T-cell (primary cell): ENCODE measurements at regions not wholly inside any gene's neighbourhood (a gene's known extent, or its start where the extent isn't known, plus 50 kb on each side); places are given as distances from the start of the nearest gene placed in this dataset.

ENCODE experiments used
- ATAC-seq, 4 experiments: fragments of 200-7000 bp in 3 of 4; fragments of 150-1000 bp in 1 of 4; cut with Tn5 transposase; replicated peaks in 1 of 4; 1 replicate in 3 of 4; 2 replicates in 1 of 4; pipeline ENCODE4 v1.10.0; 2021; ENCODE audit warnings: moderate library complexity in 3 of 4, mild to moderate bottlenecking in 2 of 4, moderate number of reproducible peaks in 1 of 4
- CTCF ChIA-PET, 2 donors: fragments of 300-600 bp; sonication (Branson Sonifier 250); formaldehyde crosslinking; loops; one replicate each; lab custom pipeline; 2022; ENCODE audit warnings: antibody characterized with exemption in 2 of 2; lab: Charles Lee
- POLR2A ChIA-PET, 2 donors: fragments of 300-600 bp; sonication (Branson Sonifier 250); formaldehyde crosslinking; loops; one replicate each; lab custom pipeline; 2022; ENCODE audit warnings: antibody characterized with exemption in 2 of 2; lab: Charles Lee
- DNase-seq, 35 experiments: peaks; one replicate each; pipeline versions ENCODE4 v3.0.0 to v3.0.0-alpha.2; 2013 to 2023
- H3K27ac ChIP-seq: one replicate; pipeline ENCODE4 v1.5.1; 2013; ENCODE audit warnings: low read length
- H3K27me3 ChIP-seq, 2 experiments: replicated peaks in 1 of 2; 1 replicate in 1 of 2; 2 replicates in 1 of 2; pipeline versions ENCODE4 v1.6.1 to v1.7.0; 2013; ENCODE audit warnings: low read length in 1 of 2, mixed read lengths in 1 of 2; ENCODE audit not compliant: control insufficient read depth in 2 of 2, insufficient read depth in 2 of 2; ENCODE audit errors: extremely low read depth in 1 of 2
- H3K36me3 ChIP-seq, 2 donors: 1 replicate in 1 of 2; 2 replicates in 1 of 2; pipeline versions ENCODE4 v1.6.1 to v1.7.0; 2013; ENCODE audit warnings: low read length in 1 of 2; ENCODE audit not compliant: control insufficient read depth in 2 of 2, insufficient read depth in 1 of 2; ENCODE audit errors: extremely low read depth in 1 of 2
- H3K4me1 ChIP-seq, 2 experiments: 1 replicate in 1 of 2; 2 replicates in 1 of 2; pipeline versions ENCODE4 v1.6.1 to v1.7.0; 2013; ENCODE audit warnings: low read length in 2 of 2, mixed read lengths in 1 of 2; ENCODE audit not compliant: insufficient read depth in 2 of 2, control insufficient read depth in 1 of 2; ENCODE audit errors: extremely low read depth in 1 of 2
- H3K4me3 ChIP-seq, 2 donors: 1 replicate in 1 of 2; 2 replicates in 1 of 2; pipeline versions ENCODE4 v1.5.1 to v1.7.0; 2013; ENCODE audit warnings: mild to moderate bottlenecking in 2 of 2, low read length in 1 of 2, moderate library complexity in 1 of 2; ENCODE audit not compliant: control insufficient read depth in 1 of 2; ENCODE audit errors: extremely low read depth in 1 of 2
- H3K9me3 ChIP-seq: 2 replicates; pipeline ENCODE4 v1.7.0; 2013
- H3K27ac Mint-ChIP-seq, 2 donors: one replicate each; pipeline ENCODE4 v1.8.0; 2020 to 2021; ENCODE audit warnings: mild to moderate bottlenecking in 2 of 2, mixed read lengths in 2 of 2
- H3K27me3 Mint-ChIP-seq, 2 donors: one replicate each; pipeline ENCODE4 v1.8.0; 2021 to 2022; ENCODE audit warnings: mixed read lengths in 2 of 2
- H3K36me3 Mint-ChIP-seq: one replicate; pipeline ENCODE4 v1.8.0; 2021; ENCODE audit warnings: mixed read lengths
- H3K4me1 Mint-ChIP-seq, 3 donors: one replicate each; pipeline ENCODE4 v1.8.0; 2020 to 2022; ENCODE audit warnings: mixed read lengths in 3 of 3, mild to moderate bottlenecking in 1 of 3
- H3K4me3 Mint-ChIP-seq, 3 donors: one replicate each; pipeline ENCODE4 v1.8.0; 2020 to 2022; ENCODE audit warnings: mild to moderate bottlenecking in 3 of 3, mixed read lengths in 3 of 3, moderate library complexity in 3 of 3
- H3K9me3 Mint-ChIP-seq, 3 donors: one replicate each; pipeline ENCODE4 v1.8.0; 2020 to 2022; ENCODE audit warnings: mixed read lengths in 3 of 3
- WGBS: methylation state at CpG from one replicate; pipeline ENCODE4 v1.1.5; 2013; ENCODE audit warnings: missing lambda C conversion rate; ENCODE audit not compliant: insufficient coverage; 5-methylcytosine and 5-hydroxymethylcytosine counted together

GRCh38 chrX:112520124-112520523 lies 159.6 kb downstream of the LHFPL1 start:
- DNase-seq (no peak), ATAC-seq (no peak)
- WGBS: no CpG with 5 or more reads among the region's 1 CpG
- no peak overlapping the region for H3K27ac ChIP-seq
- no peaks in the 10 kb centered on the region for H3K36me3 Mint-ChIP-seq
- no peaks in the 10 kb centered on the region for H3K9me3 ChIP-seq
- no peaks in the 10 kb centered on the region for H3K27me3 ChIP-seq
- no peak overlapping the region for H3K4me3 Mint-ChIP-seq
- H3K4me1 ChIP-seq: no peaks in the 10 kb centered on the region
- no peak overlapping the region for H3K4me3 ChIP-seq
- no peaks in the 10 kb centered on the region for H3K4me1 Mint-ChIP-seq
- peaks cover 0 to 12% of the 10 kb centered on the region in 2 donors for H3K27me3 Mint-ChIP-seq
- CTCF ChIA-PET: no interaction called here
- no peaks in the 10 kb centered on the region for H3K36me3 ChIP-seq
- H3K9me3 Mint-ChIP-seq: peaks cover 1 to 6% (median 2%) of the 10 kb centered on the region in 3 donors
- POLR2A ChIA-PET: no interaction called here
- no peak overlapping the region for H3K27ac Mint-ChIP-seq

- ChIA-PET CTCF (no interaction called here), POLR2A (no interaction called here)
- no peaks in the 10 kb centered on the region for H3K4me1 ChIP-seq
- Mint-ChIP-seq H3K27me3 (peaks cover 0 to 13% of the 10 kb centered on the region in 2 donors), H3K9me3 (peaks cover 8 to 23% (median 11%) of the 10 kb centered on the region in 3 donors), H3K4me1 (no peaks in the 10 kb centered on the region), H3K27ac (no peak overlapping the region), H3K36me3 (no peaks in the 10 kb centered on the region), H3K4me3 (no peak overlapping the region)
- DNase-seq (no peak), ATAC-seq (no peak)
- H3K9me3 ChIP-seq: peaks cover 2% of the 10 kb centered on the region
- H3K27me3 ChIP-seq: no peaks in the 10 kb centered on the region
- no CpG with 5 or more reads among the region's 3 CpGs for WGBS
- no peak overlapping the region for H3K27ac ChIP-seq
- H3K36me3 ChIP-seq: no peaks in the 10 kb centered on the region
- no peak overlapping the region for H3K4me3 ChIP-seq
These were observed 166.6 kb downstream of the LHFPL1 start for GRCh38 chrX:112513154-112513553.

- H3K4me3 Mint-ChIP-seq: no peak overlapping the region
- DNase-seq (no peak), ATAC-seq (no peak)
- CTCF ChIA-PET: no interaction called here
- H3K4me3 ChIP-seq: no peak overlapping the region
- no CpG with 5 or more reads among the region's 3 CpGs for WGBS
- no peaks in the 10 kb centered on the region for H3K4me1 Mint-ChIP-seq
- peaks cover 0 to 13% of the 10 kb centered on the region in 2 donors for H3K27me3 Mint-ChIP-seq
- peaks cover 2% of the 10 kb centered on the region for H3K9me3 ChIP-seq
- H3K27ac Mint-ChIP-seq: no peak overlapping the region
- peaks cover 8 to 23% (median 11%) of the 10 kb centered on the region in 3 donors for H3K9me3 Mint-ChIP-seq
- POLR2A ChIA-PET: no interaction called here
- no peaks in the 10 kb centered on the region for H3K36me3 Mint-ChIP-seq
- H3K27ac ChIP-seq: no peak overlapping the region
- H3K36me3 ChIP-seq: no peaks in the 10 kb centered on the region
- no peaks in the 10 kb centered on the region for H3K4me1 ChIP-seq
- H3K27me3 ChIP-seq: no peaks in the 10 kb centered on the region
These were observed 167.2 kb downstream of the LHFPL1 start for GRCh38 chrX:112512509-112512908.

- Mint-ChIP-seq H3K27me3 (peaks cover 0 to 13% of the 10 kb centered on the region in 2 donors), H3K4me3 (no peak overlapping the region), H3K9me3 (peaks cover 8 to 23% (median 11%) of the 10 kb centered on the region in 3 donors), H3K36me3 (no peaks in the 10 kb centered on the region), H3K4me1 (no peaks in the 10 kb centered on the region), H3K27ac (no peak overlapping the region)
- Histone ChIP-seq H3K4me1 (no peaks in the 10 kb centered on the region), H3K4me3 (no peak overlapping the region), H3K36me3 (no peaks in the 10 kb centered on the region), H3K27me3 (no peaks in the 10 kb centered on the region), H3K9me3 (peaks cover 2% of the 10 kb centered on the region), H3K27ac (no peak overlapping the region)
- ATAC-seq (no peak), DNase-seq (no peak)
- ChIA-PET CTCF (no interaction called here), POLR2A (no interaction called here)
- WGBS: no CpG with 5 or more reads among the region's 3 CpGs
These were observed 169.1 kb downstream of the LHFPL1 start for GRCh38 chrX:112510629-112511028.

GRCh38 chrX:112477653-112478052 lies 202.1 kb downstream of the LHFPL1 start:
- Mint-ChIP-seq H3K36me3 (no peaks in the 10 kb centered on the region), H3K4me1 (no peaks in the 10 kb centered on the region), H3K9me3 (peaks cover 0 to 5% (median 5%) of the 10 kb centered on the region in 3 donors), H3K27ac (no peak overlapping the region), H3K4me3 (no peak overlapping the region), H3K27me3 (peaks cover 0 to 7% of the 10 kb centered on the region in 2 donors)
- ChIA-PET CTCF (no interaction called here), POLR2A (no interaction called here)
- Histone ChIP-seq H3K4me3 (no peak overlapping the region), H3K27me3 (no peaks in the 10 kb centered on the region), H3K27ac (no peak overlapping the region), H3K36me3 (no peaks in the 10 kb centered on the region), H3K9me3 (no peaks in the 10 kb centered on the region), H3K4me1 (no peaks in the 10 kb centered on the region)
- ATAC-seq (no peak), DNase-seq (no peak)
- no CpG with 5 or more reads among the region's 2 CpGs for WGBS

- Mint-ChIP-seq H3K36me3 (no peaks in the 10 kb centered on the region), H3K27ac (no peak overlapping the region), H3K4me1 (no peaks in the 10 kb centered on the region), H3K9me3 (no peaks in the 10 kb centered on the region), H3K27me3 (peaks cover 0 to 4% of the 10 kb centered on the region in 2 donors), H3K4me3 (no peak overlapping the region)
- H3K9me3 ChIP-seq: no peaks in the 10 kb centered on the region
- H3K4me3 ChIP-seq: no peak overlapping the region
- WGBS: no CpG with 5 or more reads among the region's 3 CpGs
- no peak overlapping the region for H3K27ac ChIP-seq
- H3K27me3 ChIP-seq: no peaks in the 10 kb centered on the region
- ChIA-PET POLR2A (no interaction called here), CTCF (no interaction called here)
- ATAC-seq: no peak
- no peak for DNase-seq
- no peaks in the 10 kb centered on the region for H3K36me3 ChIP-seq
- H3K4me1 ChIP-seq: no peaks in the 10 kb centered on the region
These were observed 206.1 kb downstream of the LHFPL1 start for GRCh38 chrX:112473654-112474053.

GRCh38 chrX:112470551-112470950 lies 209.2 kb downstream of the LHFPL1 start:
- no peaks in the 10 kb centered on the region for H3K27me3 Mint-ChIP-seq
- H3K4me3 Mint-ChIP-seq: no peak overlapping the region
- ATAC-seq (no peak), DNase-seq (no peak)
- no peak overlapping the region for H3K27ac Mint-ChIP-seq
- Histone ChIP-seq H3K27me3 (no peaks in the 10 kb centered on the region), H3K4me3 (no peak overlapping the region), H3K36me3 (no peaks in the 10 kb centered on the region), H3K27ac (no peak overlapping the region), H3K4me1 (no peaks in the 10 kb centered on the region), H3K9me3 (no peaks in the 10 kb centered on the region)
- H3K4me1 Mint-ChIP-seq: no peaks in the 10 kb centered on the region
- H3K9me3 Mint-ChIP-seq: no peaks in the 10 kb centered on the region
- no CpG with 5 or more reads among the region's 2 CpGs for WGBS
- ChIA-PET CTCF (no interaction called here), POLR2A (no interaction called here)
- H3K36me3 Mint-ChIP-seq: no peaks in the 10 kb centered on the region
